ENCODE measurements at regions not wholly inside any gene's neighbourhood (a gene's known extent, or its start where the extent isn't known, plus 50 kb on each side); places are given as distances from the start of the nearest gene placed in this dataset.

DNA sequence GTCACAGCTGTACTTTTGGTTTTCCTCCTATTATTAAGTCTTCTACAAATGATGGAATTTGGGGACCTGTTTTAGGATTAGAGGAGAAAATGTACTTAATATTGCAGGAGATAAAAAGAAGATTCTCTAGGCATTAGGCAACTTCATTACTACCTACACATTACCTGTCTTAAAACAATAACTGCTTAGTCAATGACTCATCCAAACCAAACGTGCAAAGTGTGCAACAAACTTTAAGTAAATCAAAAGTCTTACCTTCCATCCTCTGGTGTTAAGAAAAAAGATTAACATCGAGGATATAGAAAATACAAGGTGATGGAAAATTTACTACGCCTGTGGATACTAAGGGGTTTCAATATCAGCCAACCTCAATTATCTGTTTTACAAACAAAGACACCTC is 285.3 kb upstream of the KYNU start:
- H3K9me3 Mint-ChIP-seq = peaks cover 0 to 2% (median 0%) of the 10 kb centered on the region in 7 donors
- H2AFZ ChIP-seq (ENCODE audit: insufficient read depth, low read depth, low read length, poor library complexity, severe bottlenecking) = no peak overlapping the region
- no peak for DNase-seq
- no peak overlapping the region for H3K4me3 ChIP-seq (replicated peaks in 1 of 3; ENCODE audit: low read depth in 2 of 3, low read length in 3 of 3)
- H3K36me3 ChIP-seq (replicated peaks in 1 of 2; ENCODE audit: control insufficient read depth in 1 of 2, insufficient read depth in 2 of 2, low read length in 2 of 2) = no peaks in the 10 kb centered on the region
- H3K9ac ChIP-seq (ENCODE audit: insufficient read depth, low read length, poor library complexity, severe bottlenecking) = no peak overlapping the region
- H3K4me1 Mint-ChIP-seq = no peaks in the 10 kb centered on the region
- H3K4me1 ChIP-seq (ENCODE audit: control insufficient read depth in 1 of 2, insufficient read depth in 2 of 2, low read length in 2 of 2) = no peaks in the 10 kb centered on the region
- no peak overlapping the region for H3K27ac ChIP-seq (ENCODE audit: low read depth in 1 of 2, low read length in 2 of 2)
- no CpG with 5 or more reads among the region's 3 CpGs for WGBS (ENCODE audit: insufficient coverage)
- H3K27ac Mint-ChIP-seq = no peak overlapping the region
- H3K79me2 ChIP-seq (ENCODE audit: insufficient read depth, low read length) = no peaks in the 10 kb centered on the region
- H3K36me3 Mint-ChIP-seq = no peaks in the 10 kb centered on the region
- H3K27me3 ChIP-seq (ENCODE audit: control insufficient read depth in 2 of 2, insufficient read depth in 2 of 2, low read length in 2 of 2) = no peaks in the 10 kb centered on the region
- TF ChIP-seq, protein P1, sequence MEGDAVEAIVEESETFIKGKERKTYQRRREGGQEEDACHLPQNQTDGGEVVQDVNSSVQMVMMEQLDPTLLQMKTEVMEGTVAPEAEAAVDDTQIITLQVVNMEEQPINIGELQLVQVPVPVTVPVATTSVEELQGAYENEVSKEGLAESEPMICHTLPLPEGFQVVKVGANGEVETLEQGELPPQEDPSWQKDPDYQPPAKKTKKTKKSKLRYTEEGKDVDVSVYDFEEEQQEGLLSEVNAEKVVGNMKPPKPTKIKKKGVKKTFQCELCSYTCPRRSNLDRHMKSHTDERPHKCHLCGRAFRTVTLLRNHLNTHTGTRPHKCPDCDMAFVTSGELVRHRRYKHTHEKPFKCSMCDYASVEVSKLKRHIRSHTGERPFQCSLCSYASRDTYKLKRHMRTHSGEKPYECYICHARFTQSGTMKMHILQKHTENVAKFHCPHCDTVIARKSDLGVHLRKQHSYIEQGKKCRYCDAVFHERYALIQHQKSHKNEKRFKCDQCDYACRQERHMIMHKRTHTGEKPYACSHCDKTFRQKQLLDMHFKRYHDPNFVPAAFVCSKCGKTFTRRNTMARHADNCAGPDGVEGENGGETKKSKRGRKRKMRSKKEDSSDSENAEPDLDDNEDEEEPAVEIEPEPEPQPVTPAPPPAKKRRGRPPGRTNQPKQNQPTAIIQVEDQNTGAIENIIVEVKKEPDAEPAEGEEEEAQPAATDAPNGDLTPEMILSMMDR (IDR thresholded peaks at IDR 0.05) = no peak
- H4K20me1 ChIP-seq (ENCODE audit: insufficient read depth, low read length) = no peaks in the 10 kb centered on the region
- no peaks in the 10 kb centered on the region for H3K9me3 ChIP-seq (replicated peaks in 1 of 2; ENCODE audit: control insufficient read depth in 1 of 2, insufficient read depth in 1 of 2, low read length in 2 of 2)
- intact Hi-C loops (cut with micrococcal nuclease) = no loop called here
- H3K4me3 Mint-ChIP-seq = no peak overlapping the region
- H3K4me2 ChIP-seq (replicated peaks; ENCODE audit: extremely low read depth, low read length, poor library complexity, severe bottlenecking) = no peak overlapping the region
- H3K27me3 Mint-ChIP-seq (ENCODE audit: low read depth in 3 of 3) = no peaks in the 10 kb centered on the region

DNA sequence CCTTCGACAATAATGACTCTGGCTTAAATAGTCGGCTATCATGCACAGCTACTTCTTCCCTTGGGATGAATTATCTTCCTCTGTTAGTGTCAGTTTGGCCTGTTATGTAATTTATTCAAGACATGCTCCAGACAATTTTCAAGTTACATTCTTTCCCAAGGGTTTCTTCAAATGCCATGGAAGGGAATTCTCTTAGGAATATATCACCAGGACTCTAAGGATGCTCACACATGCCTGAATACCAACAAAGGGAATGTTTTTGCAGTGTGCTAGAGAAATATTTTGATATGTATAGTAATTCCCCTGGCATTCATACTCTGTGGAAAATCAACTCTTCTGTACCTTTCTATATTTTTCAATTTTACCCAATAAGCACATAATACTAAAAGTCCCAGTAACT is 286.0 kb upstream of the KYNU start:
- H3K27ac Mint-ChIP-seq = no peak overlapping the region
- intact Hi-C loops (cut with micrococcal nuclease) = no loop called here
- H3K27me3 ChIP-seq (ENCODE audit: control insufficient read depth in 2 of 2, insufficient read depth in 2 of 2, low read length in 2 of 2) = no peaks in the 10 kb centered on the region
- no peak overlapping the region for H3K4me3 ChIP-seq (replicated peaks in 1 of 3; ENCODE audit: low read depth in 2 of 3, low read length in 3 of 3)
- no peaks in the 10 kb centered on the region for H3K4me1 ChIP-seq (ENCODE audit: control insufficient read depth in 1 of 2, insufficient read depth in 2 of 2, low read length in 2 of 2)
- H2AFZ ChIP-seq (ENCODE audit: insufficient read depth, low read depth, low read length, poor library complexity, severe bottlenecking) = no peak overlapping the region
- peaks cover 0 to 2% (median 0%) of the 10 kb centered on the region in 7 donors for H3K9me3 Mint-ChIP-seq
- H3K27ac ChIP-seq (ENCODE audit: low read depth in 1 of 2, low read length in 2 of 2) = no peak overlapping the region
- TF ChIP-seq, protein P1 (IDR thresholded peaks at IDR 0.05) = no peak
- no peaks in the 10 kb centered on the region for H4K20me1 ChIP-seq (ENCODE audit: insufficient read depth, low read length)
- no peaks in the 10 kb centered on the region for H3K9me3 ChIP-seq (replicated peaks in 1 of 2; ENCODE audit: control insufficient read depth in 1 of 2, insufficient read depth in 1 of 2, low read length in 2 of 2)
- no peak overlapping the region for H3K4me2 ChIP-seq (replicated peaks; ENCODE audit: extremely low read depth, low read length, poor library complexity, severe bottlenecking)
- H3K36me3 Mint-ChIP-seq = no peaks in the 10 kb centered on the region
- H3K4me3 Mint-ChIP-seq = no peak overlapping the region
- WGBS (ENCODE audit: insufficient coverage) = 100% methylated on average over 1 of the region's 2 CpGs
- DNase-seq = no peak
- no peak overlapping the region for H3K9ac ChIP-seq (ENCODE audit: insufficient read depth, low read length, poor library complexity, severe bottlenecking)
- H3K27me3 Mint-ChIP-seq (ENCODE audit: low read depth in 3 of 3) = peaks cover 0 to 4% (median 0%) of the 10 kb centered on the region in 3 donors
- no peaks in the 10 kb centered on the region for H3K36me3 ChIP-seq (replicated peaks in 1 of 2; ENCODE audit: control insufficient read depth in 1 of 2, insufficient read depth in 2 of 2, low read length in 2 of 2)
- no peaks in the 10 kb centered on the region for H3K79me2 ChIP-seq (ENCODE audit: insufficient read depth, low read length)
- H3K4me1 Mint-ChIP-seq = peaks cover 3% of the 10 kb centered on the region
